Progenitor cell of endocrine pancreas (in vitro differentiated cells): ENCODE measurements at regions not wholly inside any gene's neighbourhood (a gene's known extent, or its start where the extent isn't known, plus 50 kb on each side); places are given as distances from the start of the nearest gene placed in this dataset.

Experiments used
- DNase-seq: peaks from one replicate; pipeline ENCODE4 v3.0.0; 2021; ENCODE audit warnings: low spot score; ENCODE audit not compliant: unreplicated experiment
- H3K27ac Mint-ChIP-seq: 2 replicates; pipeline ENCODE4 v1.8.0; 2021; ENCODE audit warnings: mild to moderate bottlenecking, moderate library complexity, mixed read lengths
- H3K27me3 Mint-ChIP-seq: 2 replicates; pipeline ENCODE4 v1.8.0; 2021; ENCODE audit warnings: mixed read lengths
- H3K36me3 Mint-ChIP-seq: 2 replicates; pipeline ENCODE4 v1.8.0; 2022; ENCODE audit warnings: mixed read lengths; ENCODE audit not compliant: insufficient read depth
- H3K4me1 Mint-ChIP-seq: 2 replicates; pipeline ENCODE4 v1.8.0; 2021; ENCODE audit warnings: low read depth, mixed read lengths
- H3K4me3 Mint-ChIP-seq: 2 replicates; pipeline ENCODE4 v1.8.0; 2021; ENCODE audit warnings: low read depth, mild to moderate bottlenecking, moderate library complexity, mixed read lengths
- H3K9me3 Mint-ChIP-seq: 2 replicates; pipeline ENCODE4 v1.8.0; 2021; ENCODE audit warnings: low read depth, mixed read lengths
- CTCF ChIP-seq: fragments of 200-600 bp; sonication (generic); IDR thresholded peaks from one replicate; pipeline ENCODE4 v1.5.0; 2021; ENCODE audit warnings: antibody characterized with exemption, mild to moderate bottlenecking; ENCODE audit not compliant: unreplicated experiment

GRCh38 chrX:15191830-15192229 lies 78.1 kb downstream of the ASB9 start:
- no peaks in the 10 kb centered on the region for H3K36me3 Mint-ChIP-seq
- no peak overlapping the region for H3K4me3 Mint-ChIP-seq
- no peaks in the 10 kb centered on the region for H3K27me3 Mint-ChIP-seq
- no peaks in the 10 kb centered on the region for H3K4me1 Mint-ChIP-seq
- peaks cover 20% of the 10 kb centered on the region for H3K9me3 Mint-ChIP-seq
- DNase-seq: no peak
- TF ChIP-seq CTCF: no peak
- H3K27ac Mint-ChIP-seq: no peak overlapping the region

DNA sequence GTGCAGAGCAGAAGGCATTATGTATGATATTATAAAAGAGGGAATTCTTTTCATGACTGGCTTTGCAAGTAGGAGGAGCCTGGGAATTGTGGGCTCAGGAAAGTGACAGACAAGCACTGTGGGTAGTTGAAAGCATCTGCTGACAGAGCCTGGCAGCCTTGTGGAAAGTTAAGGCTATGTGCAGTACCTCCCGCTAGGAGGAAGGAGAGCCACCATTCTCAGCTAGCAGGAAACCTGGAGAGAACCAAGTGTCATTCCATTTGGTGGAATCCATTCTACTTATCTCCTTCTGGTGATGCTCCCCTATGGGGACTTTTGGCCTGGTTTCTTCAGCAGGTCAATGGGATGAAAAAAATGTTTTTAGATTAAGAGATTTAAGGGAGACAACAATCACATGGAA lies 81.8 kb downstream of the ASB9 start:
- TF ChIP-seq CTCF: no peak
- H3K9me3 Mint-ChIP-seq: peaks cover 23% of the 10 kb centered on the region
- no peaks in the 10 kb centered on the region for H3K27me3 Mint-ChIP-seq
- no peak overlapping the region for H3K4me3 Mint-ChIP-seq
- no peak overlapping the region for H3K27ac Mint-ChIP-seq
- no peak for DNase-seq
- H3K4me1 Mint-ChIP-seq: peaks cover 8% of the 10 kb centered on the region
- no peaks in the 10 kb centered on the region for H3K36me3 Mint-ChIP-seq

DNA sequence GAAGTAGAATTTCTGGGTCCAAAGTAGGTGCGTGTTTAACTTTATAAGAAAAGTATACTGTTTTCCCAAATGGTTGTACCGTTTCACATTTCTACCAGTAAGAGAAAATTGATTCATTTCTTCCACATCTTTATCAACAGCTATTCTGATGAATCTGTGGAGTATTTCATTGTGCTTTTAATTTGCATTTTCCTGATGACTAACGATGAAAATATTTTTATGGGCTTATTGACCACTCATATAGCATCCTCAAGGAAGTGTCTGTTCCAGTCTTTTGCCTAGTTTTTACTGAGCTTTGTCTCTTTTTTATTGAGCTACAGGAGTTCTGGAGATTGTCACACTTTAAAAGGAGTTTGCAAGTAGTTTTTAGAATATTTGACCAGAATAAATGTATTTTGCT lies 92.6 kb downstream of the ASB9 start:
- Mint-ChIP-seq H3K36me3 (no peaks in the 10 kb centered on the region), H3K9me3 (peaks cover 22% of the 10 kb centered on the region), H3K4me1 (no peaks in the 10 kb centered on the region), H3K4me3 (no peak overlapping the region), H3K27ac (no peak overlapping the region), H3K27me3 (no peaks in the 10 kb centered on the region)
- no peak for TF ChIP-seq CTCF
- DNase-seq: no peak

DNA sequence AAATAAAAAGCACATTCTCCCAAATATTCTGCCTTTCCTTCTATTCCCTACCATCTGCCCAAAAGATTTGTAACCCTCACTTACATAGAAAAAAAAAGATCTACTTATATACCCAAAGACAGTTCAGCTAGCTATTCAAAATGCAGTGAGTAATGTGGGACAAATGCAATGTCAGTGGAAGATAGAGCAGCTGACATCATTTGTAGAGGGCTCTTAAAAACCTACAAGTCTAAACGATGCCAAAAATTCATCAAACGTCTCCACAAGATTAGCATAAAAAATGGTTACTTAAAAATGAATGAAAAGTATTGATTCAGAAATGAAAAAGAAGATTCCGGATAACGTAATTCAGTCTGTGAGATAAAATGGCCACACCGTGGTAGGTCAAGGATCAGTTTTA lies 96.5 kb downstream of the ASB9 start:
- no peak for TF ChIP-seq CTCF
- H3K27me3 Mint-ChIP-seq: no peaks in the 10 kb centered on the region
- no peaks in the 10 kb centered on the region for H3K4me1 Mint-ChIP-seq
- no peak for DNase-seq
- H3K27ac Mint-ChIP-seq: no peak overlapping the region
- peaks cover 22% of the 10 kb centered on the region for H3K9me3 Mint-ChIP-seq
- H3K4me3 Mint-ChIP-seq: no peak overlapping the region
- peaks cover under 1% of the 10 kb centered on the region for H3K36me3 Mint-ChIP-seq

DNA sequence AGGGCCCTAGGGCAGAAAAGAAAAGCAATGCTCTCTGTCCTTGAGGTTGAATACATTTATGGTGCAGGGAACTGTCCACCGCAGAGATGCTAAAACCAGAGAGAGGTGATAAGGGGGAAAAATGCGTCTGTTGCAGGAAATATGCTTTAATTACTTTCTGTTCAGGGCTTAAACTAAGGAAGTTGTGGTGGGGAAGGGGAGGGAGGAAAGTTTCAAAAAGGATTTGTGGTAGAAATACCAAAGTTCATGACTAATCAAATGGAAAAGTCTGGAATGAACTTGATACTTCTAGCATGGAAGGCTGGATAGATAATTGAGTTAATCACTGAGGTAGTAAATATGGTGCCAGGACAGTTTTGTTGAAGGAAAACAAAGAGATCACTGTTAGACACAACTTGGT lies 99.0 kb downstream of the ASB9 start:
- peaks cover 28% of the 10 kb centered on the region for H3K9me3 Mint-ChIP-seq
- no peaks in the 10 kb centered on the region for H3K4me1 Mint-ChIP-seq
- H3K36me3 Mint-ChIP-seq: peaks cover 2% of the 10 kb centered on the region
- no peak for TF ChIP-seq CTCF
- DNase-seq: no peak
- no peak overlapping the region for H3K27ac Mint-ChIP-seq
- H3K4me3 Mint-ChIP-seq: no peak overlapping the region
- no peaks in the 10 kb centered on the region for H3K27me3 Mint-ChIP-seq
